ENCODE measurements at regions not wholly inside any gene's neighbourhood (a gene's known extent, or its start where the extent isn't known, plus 50 kb on each side); places are given as distances from the start of the nearest gene placed in this dataset.

GRCh38 chr15:98326804-98327203, 321.5 kb upstream of the IGF1R start:
- TF ChIP-seq CTCF (conservative IDR thresholded peaks at IDR 0.05) (no peak), ZFX (IDR thresholded peaks at IDR 0.05) (no peak)
- H3K27ac ChIP-seq, result no peak overlapping the region

DNA sequence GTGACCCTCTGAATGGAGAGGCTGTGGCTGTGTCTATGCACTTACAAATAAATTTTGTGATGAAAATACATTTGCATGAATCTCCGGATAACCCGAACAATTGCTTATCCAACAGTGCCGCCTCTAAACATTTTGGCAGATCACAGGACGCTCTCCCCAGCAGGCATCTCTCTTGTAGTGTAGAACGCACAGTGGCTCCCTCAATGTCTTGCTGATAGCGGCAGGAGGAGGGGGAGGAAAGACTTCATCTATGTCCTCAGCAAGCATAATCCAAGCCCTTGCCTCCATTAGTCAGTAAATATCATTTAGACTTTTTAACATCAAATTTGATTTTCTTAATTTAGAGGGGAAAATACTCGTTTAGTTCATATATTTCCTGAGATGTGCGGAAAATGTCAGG, 318.1 kb upstream of the IGF1R start:
- TF ChIP-seq ZFX (IDR thresholded peaks at IDR 0.05) (no peak), CTCF (conservative IDR thresholded peaks at IDR 0.05) (no peak)
- no peak overlapping the region for H3K27ac ChIP-seq

DNA sequence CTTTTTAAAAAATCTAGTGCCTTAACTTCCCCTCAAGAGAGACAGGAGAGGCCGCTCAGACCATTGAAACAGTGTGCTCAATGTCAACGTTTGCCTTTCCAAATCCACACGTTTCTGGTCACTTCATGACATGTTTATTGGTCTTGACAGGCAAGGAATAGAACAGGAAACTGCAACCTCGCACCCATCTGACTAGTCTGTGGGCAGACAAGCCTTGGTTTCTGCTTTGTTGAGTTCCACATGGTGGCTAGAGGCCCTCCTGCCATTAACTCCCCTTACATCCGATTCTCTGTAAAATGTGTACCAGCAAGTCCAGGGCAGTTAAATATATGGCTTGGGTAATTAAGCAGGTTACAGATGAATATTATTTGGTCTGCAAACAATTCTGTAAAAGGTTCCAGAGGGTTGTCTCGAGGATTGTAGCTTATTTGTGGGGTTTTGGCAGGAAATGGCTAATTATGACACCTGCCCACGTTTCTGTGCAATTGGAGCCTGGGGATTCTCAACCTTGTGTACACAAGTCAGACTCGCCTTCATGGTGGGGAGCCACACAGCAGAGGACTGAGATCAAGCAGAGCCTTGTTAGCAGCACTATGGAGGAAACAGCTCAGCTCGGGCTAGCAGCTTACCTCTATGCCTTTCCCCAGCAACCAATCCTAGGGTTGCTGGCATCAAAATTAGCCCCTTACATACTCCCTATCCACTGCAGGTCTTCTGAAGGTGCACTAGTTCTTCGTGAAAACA, 317.5 kb upstream of the IGF1R start:
- no peak overlapping the region for H3K27ac ChIP-seq
- TF ChIP-seq ZFX (IDR thresholded peaks at IDR 0.05), result no peak
- no peak for TF ChIP-seq CTCF (conservative IDR thresholded peaks at IDR 0.05)

GRCh38 chr15:98331676-98332075, 316.7 kb upstream of the IGF1R start:
- no peak for TF ChIP-seq ZFX (IDR thresholded peaks at IDR 0.05)
- no peak for TF ChIP-seq CTCF (conservative IDR thresholded peaks at IDR 0.05)

GRCh38 chr15:98333251-98333650, 315.1 kb upstream of the IGF1R start:
- no peak overlapping the region for H3K27ac ChIP-seq
- TF ChIP-seq CTCF (conservative IDR thresholded peaks at IDR 0.05) (no peak), ZFX (IDR thresholded peaks at IDR 0.05) (no peak)

More at GRCh38 chr15:98331676-98332075, 316.7 kb upstream of the IGF1R start:
- no peak overlapping the region for H3K27ac ChIP-seq

- TF ChIP-seq CTCF (conservative IDR thresholded peaks at IDR 0.05) (no peak), ZFX (IDR thresholded peaks at IDR 0.05) (no peak)
- no peak overlapping the region for H3K27ac ChIP-seq
Measured at GRCh38 chr15:98342911-98343310, 305.4 kb upstream of the IGF1R start.

DNA sequence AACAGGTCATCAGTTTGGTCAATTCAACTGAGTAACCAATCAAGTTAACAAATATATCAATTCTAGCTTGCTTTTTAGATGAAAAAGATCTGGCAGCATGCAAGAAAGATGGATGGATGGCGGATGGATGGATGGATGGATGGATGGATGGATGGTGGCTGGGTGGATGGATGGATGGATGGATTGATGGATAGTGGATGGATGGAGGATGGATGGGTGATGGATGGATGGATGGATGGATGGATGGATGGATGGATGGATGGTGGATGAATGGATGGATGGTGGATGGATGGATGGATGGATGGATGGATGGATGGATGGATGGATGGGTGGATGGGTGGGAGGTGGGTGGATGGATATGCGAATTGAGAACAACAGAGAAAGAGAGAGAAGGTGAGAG, 303.7 kb upstream of the IGF1R start:
- TF ChIP-seq CTCF (conservative IDR thresholded peaks at IDR 0.05) (no peak), ZFX (IDR thresholded peaks at IDR 0.05) (no peak)
- no peak overlapping the region for H3K27ac ChIP-seq
